HG02763 (cell line): ENCODE measurements at regions not wholly inside any gene's neighbourhood (a gene's known extent, or its start where the extent isn't known, plus 50 kb on each side); places are given as distances from the start of the nearest gene placed in this dataset.
A peak's percentile ranks its signal among the peaks of the same experiment; 100 is the strongest.

Source experiments
- ATAC-seq: cut with Tn5 transposase; IDR thresholded peaks from one replicate; pipeline ENCODE4 v1.9.1; 2021; ENCODE audit warnings: mild to moderate bottlenecking, moderate library complexity; ENCODE audit not compliant: unreplicated experiment

- ATAC-seq: no peak
Measured at GRCh38 chr5:164332349-164333196, 827.2 kb downstream of the MAT2B start.

- ATAC-seq: no peak
Measured at GRCh38 chr5:164335837-164336236, 830.4 kb downstream of the MAT2B start.

DNA sequence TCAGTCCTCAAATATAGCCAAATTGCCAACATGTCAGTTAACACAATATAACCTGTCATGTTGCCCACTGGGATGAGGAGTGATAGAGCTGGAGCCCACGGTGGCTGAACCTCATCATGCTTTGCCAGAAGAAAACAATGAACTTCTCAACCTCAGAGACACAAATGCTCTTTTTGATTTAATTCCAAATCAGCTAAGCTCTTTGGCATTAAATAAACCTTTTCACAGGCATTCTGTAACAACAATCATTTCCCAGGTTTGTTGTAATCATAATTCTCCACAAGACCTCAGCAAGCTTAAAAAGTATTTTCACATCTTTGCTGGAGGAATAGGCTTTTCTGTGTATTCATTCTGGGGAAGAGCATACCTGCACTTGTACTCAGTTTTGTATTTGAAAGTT lies 830.9 kb downstream of the MAT2B start:
- ATAC-seq: no peak

GRCh38 chr5:164336906-164337305 lies 831.5 kb downstream of the MAT2B start:
- ATAC-seq: no peak

- ATAC-seq: no peak
Measured at GRCh38 chr5:164341056-164341619, 835.7 kb downstream of the MAT2B start.

- no peak for ATAC-seq
Measured at GRCh38 chr5:164345173-164345849, 839.9 kb downstream of the MAT2B start.

GRCh38 chr5:164345853-164346252 lies 840.4 kb downstream of the MAT2B start:
- ATAC-seq: no peak

- ATAC-seq: no peak
Measured at GRCh38 chr5:164346785-164347630, 841.6 kb downstream of the MAT2B start.

DNA sequence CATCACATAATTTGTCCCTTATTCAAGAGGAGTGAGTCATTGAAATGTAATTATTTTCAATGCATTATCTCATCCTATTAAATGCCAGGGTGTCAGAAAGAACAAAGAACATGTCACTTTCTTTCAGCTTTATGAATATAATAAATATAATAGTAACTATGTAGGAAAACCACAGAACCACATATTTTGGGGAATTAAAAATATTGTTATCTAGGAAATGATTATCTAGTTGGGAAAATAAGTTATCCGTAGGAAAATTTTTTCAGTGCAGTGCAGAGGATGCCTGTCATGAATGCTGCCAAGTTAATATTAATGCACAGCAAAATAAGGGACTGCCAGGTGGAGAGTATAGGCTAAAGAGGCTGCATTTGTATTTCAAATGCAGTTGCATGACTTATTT lies 844.8 kb downstream of the MAT2B start:
- ATAC-seq: no peak

DNA sequence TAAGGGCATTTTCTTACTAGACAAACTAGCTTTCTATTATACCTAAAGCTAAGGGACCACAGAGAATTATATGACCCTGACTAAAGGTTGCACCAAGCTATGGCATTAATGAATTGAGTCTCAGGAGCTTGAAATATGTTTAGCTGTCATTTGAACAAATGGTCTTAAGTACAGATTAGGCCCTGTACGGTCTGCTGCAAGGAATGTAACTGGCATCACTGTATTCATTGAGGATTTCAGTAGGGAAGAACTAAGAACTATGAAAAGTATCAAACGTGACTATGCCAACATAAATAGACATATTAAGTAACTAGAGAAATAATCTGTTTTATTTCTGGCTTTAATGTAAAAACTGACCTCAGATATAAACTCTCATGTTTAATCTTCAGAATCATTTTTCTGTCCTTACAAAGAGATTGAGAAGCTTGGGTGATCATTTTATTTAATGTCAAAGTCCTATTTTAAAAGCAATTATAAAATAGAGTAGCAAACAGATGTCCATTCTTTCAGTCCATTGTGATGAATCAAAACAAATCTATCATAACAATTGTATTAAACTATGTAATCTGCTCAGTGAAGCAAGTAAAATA lies 845.9 kb downstream of the MAT2B start:
- ATAC-seq: no peak

GRCh38 chr5:164352695-164353094 lies 847.3 kb downstream of the MAT2B start:
- no peak for ATAC-seq

DNA sequence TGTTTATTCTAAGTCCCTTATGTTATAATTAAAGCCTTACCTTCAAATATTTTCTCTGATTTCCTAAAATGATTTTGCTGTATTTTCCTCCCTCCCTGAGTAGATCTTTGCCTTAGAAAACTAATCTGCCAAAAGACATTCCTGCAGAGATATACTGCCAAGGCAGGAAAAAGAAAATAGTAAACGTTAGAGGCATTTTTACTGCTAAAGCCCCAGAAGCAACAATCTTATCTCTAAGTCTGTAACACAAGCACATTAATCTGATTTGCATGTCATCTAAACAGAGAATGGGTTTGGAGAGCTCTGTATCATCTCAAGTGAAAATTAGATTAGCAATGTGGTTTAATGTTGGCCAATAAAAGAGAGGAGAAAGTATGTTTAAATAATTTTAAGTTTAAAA lies 847.7 kb downstream of the MAT2B start:
- ATAC-seq: no peak

GRCh38 chr5:164354139-164354751 lies 848.8 kb downstream of the MAT2B start:
- ATAC-seq: no peak

- no peak for ATAC-seq
Measured at GRCh38 chr5:164355267-164355830, 849.9 kb downstream of the MAT2B start.

GRCh38 chr5:164356790-164357189 lies 851.4 kb downstream of the MAT2B start:
- ATAC-seq: no peak

GRCh38 chr5:164357395-164358033 lies 852.1 kb downstream of the MAT2B start:
- no peak for ATAC-seq

DNA sequence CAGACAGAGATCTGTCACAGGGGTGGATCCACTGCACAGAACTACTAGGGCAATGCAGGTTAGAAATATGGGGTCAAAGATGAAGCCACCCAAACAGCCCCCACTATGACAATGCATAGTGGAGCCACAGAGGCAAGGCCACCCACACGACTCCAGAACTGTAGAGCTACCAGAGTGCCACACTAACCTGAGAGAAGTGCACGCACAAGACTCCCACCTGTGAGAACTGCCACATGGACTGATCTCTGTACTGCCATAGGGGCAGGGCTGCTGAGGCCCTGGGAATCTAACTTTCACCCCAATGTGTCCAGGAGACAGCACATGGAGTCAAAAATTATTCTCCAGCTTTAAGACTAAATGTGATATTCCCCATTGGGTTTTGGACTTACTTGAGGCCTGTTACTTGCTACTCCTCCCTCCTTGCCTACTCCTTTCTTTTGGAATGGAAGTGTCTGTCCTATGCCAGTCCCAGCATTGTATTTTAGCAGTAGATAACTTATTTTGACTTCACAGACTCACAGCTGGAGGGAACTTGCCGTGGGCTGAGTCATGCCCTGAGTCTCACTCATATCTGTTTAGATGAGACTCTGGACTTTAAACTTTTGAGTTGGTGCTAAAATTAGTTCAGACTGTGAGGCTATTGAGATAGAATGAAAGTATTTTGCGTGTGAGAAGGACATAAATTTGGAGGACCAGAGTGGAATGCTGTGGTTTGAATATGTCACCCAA lies 853.3 kb downstream of the MAT2B start:
- ATAC-seq: peak; percentile 75
